GM19372 (cell line): ENCODE measurements at regions not wholly inside any gene's neighbourhood (a gene's known extent, or its start where the extent isn't known, plus 50 kb on each side); places are given as distances from the start of the nearest gene placed in this dataset.
"Not testable (repeated sequence)": the region's sequence is repeated elsewhere in the genome, so short reads cannot be mapped to it uniquely, and the experiment has no call there.

Experiments
- ATAC-seq: cut with Tn5 transposase; IDR thresholded peaks from one replicate; pipeline ENCODE4 v1.9.1; 2021; ENCODE audit warnings: mild to moderate bottlenecking, low read depth, moderate library complexity; ENCODE audit not compliant: unreplicated experiment

GRCh38 chr2:20499387-20499786 is 52.5 kb downstream of the RHOB start:
- ATAC-seq = no peak

- no peak for ATAC-seq
Measured at GRCh38 chr2:20501974-20502373, 55.1 kb downstream of the RHOB start.

GRCh38 chr2:20502496-20502895 is 55.6 kb downstream of the RHOB start:
- ATAC-seq = not testable (repeated sequence)

DNA sequence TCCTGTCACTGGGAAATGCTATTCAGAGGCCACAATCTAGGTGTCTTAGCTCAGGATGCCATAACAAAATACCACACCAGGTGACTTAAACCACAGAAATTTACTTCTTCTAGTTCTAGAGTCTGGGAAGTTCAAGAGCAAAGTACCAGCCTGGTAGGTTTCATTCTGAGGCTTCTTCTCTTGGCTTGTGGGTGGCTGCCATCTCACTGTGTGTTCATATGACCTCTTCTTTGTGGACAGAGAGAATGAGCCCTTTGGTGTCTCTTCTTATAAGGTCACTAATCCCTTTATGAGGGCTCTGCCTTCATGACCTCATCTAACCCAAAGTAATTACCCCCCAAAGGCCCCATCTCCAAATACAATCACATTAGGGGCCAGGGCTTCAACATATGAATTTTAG is 57.3 kb downstream of the RHOB start:
- ATAC-seq = no peak

- ATAC-seq = no peak
Measured at GRCh38 chr2:20506201-20506685, 59.4 kb downstream of the RHOB start.

DNA sequence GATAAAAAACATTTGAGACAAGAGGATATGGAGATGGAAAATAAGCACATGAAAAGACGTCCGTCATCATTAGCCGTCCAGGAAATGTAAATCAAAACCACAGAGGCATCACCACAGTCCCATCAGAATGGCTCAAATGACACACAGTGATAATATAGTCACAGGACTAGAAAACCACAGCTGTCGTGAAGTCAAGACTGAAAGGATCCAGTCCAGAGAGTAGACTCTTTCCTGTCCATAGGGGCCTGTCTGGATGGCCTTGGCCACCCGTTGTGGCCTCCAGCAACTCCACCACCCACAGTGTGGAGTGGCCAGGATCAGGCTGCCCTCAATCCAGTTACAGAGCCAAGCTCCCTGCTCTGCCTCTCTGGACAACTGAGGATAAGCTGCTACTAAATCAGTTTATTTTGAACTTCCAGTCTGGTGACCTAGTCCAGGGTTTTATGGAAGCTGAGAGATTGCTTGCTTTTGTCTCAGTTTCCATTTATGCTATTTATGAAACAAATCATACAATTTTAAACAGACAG is 60.4 kb downstream of the RHOB start:
- peak; percentile 93 for ATAC-seq

DNA sequence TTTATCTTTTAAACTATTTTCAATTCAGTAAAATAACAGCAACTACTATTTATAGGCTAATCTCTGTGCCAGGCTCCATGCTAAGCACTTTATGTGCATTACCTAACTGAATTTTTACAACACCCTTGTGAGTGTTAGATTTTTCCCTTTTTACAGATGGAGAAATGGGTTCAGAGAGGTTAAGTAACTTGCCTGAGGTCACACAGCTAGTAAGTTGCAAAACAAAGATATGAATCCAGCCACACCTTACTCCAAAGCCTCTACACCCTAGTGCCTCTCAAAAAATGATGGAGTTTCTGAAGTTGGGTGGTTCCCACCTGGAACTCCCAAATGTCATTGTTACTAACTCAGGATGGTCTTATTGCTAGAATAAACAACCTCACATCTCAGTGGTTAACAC is 60.8 kb downstream of the RHOB start:
- ATAC-seq = no peak

- no peak for ATAC-seq
Measured at GRCh38 chr2:20509301-20509769, 62.5 kb downstream of the RHOB start.

DNA sequence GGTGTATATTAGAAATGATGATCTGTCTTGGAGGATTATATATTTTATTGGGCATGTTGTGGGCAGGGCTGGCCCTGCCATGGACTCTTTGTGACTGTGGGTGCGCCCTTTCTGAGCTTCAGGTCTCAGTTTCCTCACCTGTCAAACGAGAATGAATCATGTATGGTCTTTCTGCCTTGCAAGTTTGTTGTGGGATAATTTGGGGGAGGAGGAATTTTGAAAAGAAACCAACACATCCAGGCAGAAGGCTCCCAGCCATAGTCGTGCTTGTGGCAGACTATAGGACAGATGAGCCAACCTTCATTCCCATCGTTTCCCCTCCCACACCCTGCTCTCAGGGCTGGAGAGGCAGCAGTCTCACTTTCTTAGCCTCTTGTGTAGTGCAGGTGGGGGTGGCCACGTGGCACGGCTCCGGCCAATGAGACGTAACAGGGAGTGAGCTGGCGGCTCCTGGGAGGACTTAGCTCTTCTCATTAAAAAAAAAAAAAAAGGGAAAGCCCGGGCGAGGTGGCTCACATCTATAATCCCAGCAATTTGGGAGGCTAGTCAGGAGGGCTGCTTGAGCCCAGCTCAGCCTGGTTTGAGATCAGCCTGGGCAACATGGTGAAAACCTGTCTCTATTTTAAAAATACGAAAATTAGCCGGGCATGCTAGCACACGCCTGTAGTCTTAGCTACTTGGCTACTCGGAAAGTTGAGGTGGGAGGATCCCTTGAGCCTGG is 63.1 kb downstream of the RHOB start:
- ATAC-seq = no peak

- ATAC-seq = no peak
Measured at GRCh38 chr2:20511130-20511529, 64.3 kb downstream of the RHOB start.

DNA sequence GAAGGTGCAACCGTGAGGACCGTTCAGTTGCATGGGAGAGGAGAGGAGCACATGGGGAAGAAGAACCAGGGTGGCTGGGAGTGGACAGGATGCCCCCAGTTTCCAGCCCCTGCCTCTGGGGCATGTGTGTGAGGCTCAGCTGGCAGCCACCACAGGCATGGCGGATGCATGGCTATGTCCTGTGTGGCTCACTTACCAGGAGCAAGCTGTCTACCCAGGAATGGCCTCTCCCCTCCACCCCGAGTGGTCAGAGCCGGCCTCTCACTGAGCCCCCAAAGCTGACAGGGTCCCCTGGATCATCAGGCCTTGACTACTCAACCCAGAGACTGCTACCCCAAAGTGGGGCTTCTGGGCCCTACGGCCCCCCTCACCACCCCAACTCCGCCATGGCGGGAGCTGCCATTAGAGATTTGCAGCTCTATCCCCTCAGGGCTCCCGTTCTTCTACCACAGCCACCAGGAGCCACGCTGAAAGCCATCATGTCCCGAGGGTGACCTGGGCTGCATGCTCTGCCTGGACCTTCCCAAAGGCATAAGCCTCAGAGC is 65.3 kb downstream of the RHOB start:
- ATAC-seq = no peak

- ATAC-seq = no peak
Measured at GRCh38 chr2:20513946-20514345, 67.1 kb downstream of the RHOB start.

GRCh38 chr2:20514596-20515269 is 67.9 kb downstream of the RHOB start:
- no peak for ATAC-seq

GRCh38 chr2:20515290-20516220 is 68.7 kb downstream of the RHOB start:
- ATAC-seq = no peak

GRCh38 chr2:20516291-20516645 is 69.4 kb downstream of the RHOB start:
- no peak for ATAC-seq

DNA sequence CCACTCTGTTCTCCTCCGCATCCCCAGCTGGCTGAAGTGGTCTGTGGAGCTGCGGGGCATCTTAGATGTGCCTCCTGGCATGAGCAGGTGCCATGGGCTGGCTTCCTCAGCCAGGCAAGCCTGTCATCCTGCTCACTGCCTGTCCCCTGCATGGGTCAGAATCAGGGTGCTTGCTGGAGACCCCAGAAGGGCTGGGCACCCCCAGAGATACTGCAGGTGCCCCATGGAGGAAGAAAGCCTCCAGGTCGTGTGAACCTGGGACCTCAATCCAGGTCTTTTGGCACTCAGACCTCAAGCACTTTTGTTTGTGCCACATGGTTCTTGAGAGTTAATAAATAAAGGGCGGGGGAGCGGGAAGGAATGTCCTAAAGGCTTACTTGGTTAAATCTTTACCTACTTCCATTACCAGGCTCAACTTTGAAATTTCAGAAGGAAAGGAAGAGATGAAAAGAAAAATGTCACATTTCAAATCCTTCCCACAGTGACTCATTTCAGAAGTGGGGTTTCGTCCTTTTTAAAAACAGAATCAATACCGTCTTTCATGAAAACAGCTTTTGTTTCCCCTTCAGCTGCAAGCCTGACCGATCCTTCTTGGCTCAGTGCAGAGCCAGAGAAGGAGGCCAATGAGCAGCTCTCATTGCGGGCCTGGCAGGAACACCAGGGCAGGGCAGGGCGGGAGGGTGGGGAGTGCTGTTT is 69.9 kb downstream of the RHOB start:
- peak; percentile 81 for ATAC-seq

DNA sequence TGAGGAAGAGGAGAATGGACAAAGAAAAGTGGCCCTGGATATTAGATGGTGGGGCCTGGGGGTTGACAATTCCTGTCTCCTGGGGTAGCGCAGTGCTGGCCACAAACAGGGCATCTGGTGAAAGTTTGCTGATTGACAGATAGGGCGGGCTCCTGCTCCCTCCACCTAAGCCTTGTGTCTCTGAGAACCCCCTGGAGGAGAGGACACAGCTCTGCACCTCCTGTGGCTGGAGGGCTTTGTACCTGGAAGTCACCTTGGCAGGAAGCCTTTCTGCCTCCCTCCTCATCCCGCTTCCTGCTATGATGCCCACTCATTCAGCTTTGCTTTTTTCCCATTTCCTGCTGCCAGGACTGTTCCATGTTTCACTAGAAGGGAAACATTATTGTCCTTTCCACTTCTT is 72.4 kb downstream of the RHOB start:
- no peak for ATAC-seq

- no peak for ATAC-seq
Measured at GRCh38 chr2:20520128-20520527, 73.3 kb downstream of the RHOB start.

DNA sequence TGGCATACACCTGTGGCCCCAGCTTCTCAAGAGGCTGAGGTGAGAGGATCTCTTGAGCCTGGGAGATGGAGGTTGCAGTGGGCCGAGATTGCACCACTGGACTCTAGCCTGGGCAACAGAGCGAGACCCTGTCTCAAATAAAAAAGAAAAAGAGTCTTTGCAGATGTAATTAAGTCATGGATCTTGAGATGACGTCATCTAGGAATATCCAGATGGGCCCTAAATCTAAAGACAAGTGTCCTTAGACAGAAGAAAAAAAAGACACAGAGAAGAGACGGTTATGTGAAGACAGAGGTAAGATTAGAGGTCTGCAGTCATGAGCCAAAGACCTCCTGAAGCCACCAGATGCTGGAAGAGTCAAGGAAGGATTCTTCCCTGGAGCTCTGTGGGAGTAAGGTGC is 74.3 kb downstream of the RHOB start:
- ATAC-seq = no peak

DNA sequence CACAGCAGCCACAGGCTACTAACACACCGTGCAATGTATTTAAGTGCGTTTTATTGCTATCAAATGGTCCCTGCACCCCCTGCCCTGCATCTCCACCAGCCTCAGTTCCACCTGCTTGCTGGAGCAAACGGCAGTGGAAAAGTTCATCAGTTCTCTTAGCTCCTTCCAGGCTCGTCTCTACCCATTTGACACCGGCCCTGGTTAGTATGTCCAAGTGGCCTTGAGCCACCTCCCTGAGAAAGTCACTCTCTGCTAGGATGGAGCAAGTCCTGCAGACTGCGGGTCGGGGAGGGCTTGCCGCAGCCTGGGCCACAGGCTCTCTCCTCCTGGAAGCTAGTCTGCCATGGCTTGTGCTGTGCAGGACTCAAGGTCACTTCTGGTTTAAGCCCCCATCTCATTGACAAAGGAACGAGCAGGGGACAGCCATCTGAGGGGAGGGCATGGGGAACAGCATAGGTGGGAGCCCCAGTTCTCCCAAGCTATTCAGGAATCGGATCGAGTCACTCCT is 74.9 kb downstream of the RHOB start:
- no peak for ATAC-seq
